IPS-18a (cell line): ENCODE measurements at regions not wholly inside any gene's neighbourhood (a gene's known extent, or its start where the extent isn't known, plus 50 kb on each side); places are given as distances from the start of the nearest gene placed in this dataset.

Experiments
- H3K27ac ChIP-seq: one replicate; pipeline ENCODE4 v1.5.1; 2013; ENCODE audit warnings: low read length
- H3K27me3 ChIP-seq: one replicate; pipeline ENCODE4 v1.6.1; 2013; ENCODE audit warnings: mild to moderate bottlenecking, low read length; ENCODE audit not compliant: control insufficient read depth, insufficient read depth
- H3K36me3 ChIP-seq: one replicate; pipeline ENCODE4 v1.6.1; 2013; ENCODE audit warnings: low read depth, low read length; ENCODE audit not compliant: control insufficient read depth
- H3K4me1 ChIP-seq: one replicate; pipeline ENCODE4 v1.6.1; 2013; ENCODE audit warnings: low read depth, low read length; ENCODE audit not compliant: control insufficient read depth
- H3K4me3 ChIP-seq: one replicate; pipeline ENCODE4 v1.5.1; 2013; ENCODE audit warnings: low read length
- H3K9ac ChIP-seq: one replicate; pipeline ENCODE4 v1.6.1; 2013; ENCODE audit warnings: mild to moderate bottlenecking, low read length, moderate library complexity
- H3K9me3 ChIP-seq: one replicate; pipeline ENCODE4 v1.6.1; 2013; ENCODE audit warnings: low read depth, low read length; ENCODE audit not compliant: control insufficient read depth

GRCh38 chr5:82913971-82914370 is 163.2 kb downstream of the TMEM167A start:
- no peaks in the 10 kb centered on the region for H3K27me3 ChIP-seq
- no peaks in the 10 kb centered on the region for H3K4me1 ChIP-seq
- H3K9me3 ChIP-seq: peaks cover 5% of the 10 kb centered on the region
- no peaks in the 10 kb centered on the region for H3K36me3 ChIP-seq
- no peak overlapping the region for H3K4me3 ChIP-seq
- no peak overlapping the region for H3K27ac ChIP-seq
- H3K9ac ChIP-seq: no peak overlapping the region

- no peak overlapping the region for H3K4me3 ChIP-seq
- H3K27ac ChIP-seq: no peak overlapping the region
- peaks cover 5% of the 10 kb centered on the region for H3K9me3 ChIP-seq
- H3K27me3 ChIP-seq: no peaks in the 10 kb centered on the region
- no peak overlapping the region for H3K9ac ChIP-seq
- H3K4me1 ChIP-seq: no peaks in the 10 kb centered on the region
- no peaks in the 10 kb centered on the region for H3K36me3 ChIP-seq
Observed at GRCh38 chr5:82912462-82912861, 164.7 kb downstream of the TMEM167A start.

GRCh38 chr5:82911910-82912309 is 165.3 kb downstream of the TMEM167A start:
- Histone ChIP-seq H3K27me3 (no peaks in the 10 kb centered on the region), H3K4me1 (no peaks in the 10 kb centered on the region), H3K9ac (no peak overlapping the region)

GRCh38 chr5:82910905-82911304 is 166.3 kb downstream of the TMEM167A start:
- Histone ChIP-seq H3K9me3 (peaks cover 2% of the 10 kb centered on the region), H3K27ac (no peak overlapping the region), H3K27me3 (no peaks in the 10 kb centered on the region), H3K4me3 (no peak overlapping the region), H3K9ac (no peak overlapping the region), H3K36me3 (no peaks in the 10 kb centered on the region), H3K4me1 (no peaks in the 10 kb centered on the region)

More at GRCh38 chr5:82911910-82912309, 165.3 kb downstream of the TMEM167A start:
- Histone ChIP-seq H3K36me3 (no peaks in the 10 kb centered on the region), H3K4me3 (no peak overlapping the region), H3K9me3 (peaks cover 5% of the 10 kb centered on the region), H3K27ac (no peak overlapping the region)

GRCh38 chr5:82910491-82910890 is 166.7 kb downstream of the TMEM167A start:
- H3K9ac ChIP-seq: no peak overlapping the region
- no peaks in the 10 kb centered on the region for H3K27me3 ChIP-seq
- no peaks in the 10 kb centered on the region for H3K9me3 ChIP-seq
- no peak overlapping the region for H3K4me3 ChIP-seq
- H3K36me3 ChIP-seq: no peaks in the 10 kb centered on the region
- no peak overlapping the region for H3K27ac ChIP-seq
- no peaks in the 10 kb centered on the region for H3K4me1 ChIP-seq

GRCh38 chr5:82909771-82910170 is 167.4 kb downstream of the TMEM167A start:
- Histone ChIP-seq H3K9ac (no peak overlapping the region), H3K27me3 (no peaks in the 10 kb centered on the region), H3K4me3 (no peak overlapping the region), H3K9me3 (no peaks in the 10 kb centered on the region), H3K27ac (no peak overlapping the region), H3K36me3 (no peaks in the 10 kb centered on the region), H3K4me1 (no peaks in the 10 kb centered on the region)

- no peak overlapping the region for H3K9ac ChIP-seq
- H3K9me3 ChIP-seq: peaks cover 7% of the 10 kb centered on the region
- H3K27me3 ChIP-seq: no peaks in the 10 kb centered on the region
- H3K4me3 ChIP-seq: no peak overlapping the region
- no peaks in the 10 kb centered on the region for H3K36me3 ChIP-seq
- no peaks in the 10 kb centered on the region for H3K4me1 ChIP-seq
- no peak overlapping the region for H3K27ac ChIP-seq
Observed at GRCh38 chr5:82905986-82906385, 171.2 kb downstream of the TMEM167A start.

- Histone ChIP-seq H3K9me3 (peaks cover 11% of the 10 kb centered on the region), H3K9ac (no peak overlapping the region), H3K27me3 (no peaks in the 10 kb centered on the region)
Observed at GRCh38 chr5:82901281-82901888, 175.8 kb downstream of the TMEM167A start.

GRCh38 chr5:82894716-82895115 is 182.5 kb downstream of the TMEM167A start:
- no peak overlapping the region for H3K27ac ChIP-seq
- H3K4me1 ChIP-seq: no peaks in the 10 kb centered on the region
- no peak overlapping the region for H3K9ac ChIP-seq
- H3K9me3 ChIP-seq: no peaks in the 10 kb centered on the region
- H3K4me3 ChIP-seq: no peak overlapping the region
- H3K27me3 ChIP-seq: no peaks in the 10 kb centered on the region
- H3K36me3 ChIP-seq: no peaks in the 10 kb centered on the region

More at GRCh38 chr5:82901281-82901888, 175.8 kb downstream of the TMEM167A start:
- Histone ChIP-seq H3K4me3 (no peak overlapping the region), H3K4me1 (no peaks in the 10 kb centered on the region), H3K27ac (no peak overlapping the region), H3K36me3 (no peaks in the 10 kb centered on the region)

- Histone ChIP-seq H3K4me3 (no peak overlapping the region), H3K27me3 (no peaks in the 10 kb centered on the region), H3K36me3 (no peaks in the 10 kb centered on the region), H3K4me1 (peaks cover 14% of the 10 kb centered on the region), H3K9me3 (no peaks in the 10 kb centered on the region), H3K27ac (no peak overlapping the region), H3K9ac (no peak overlapping the region)
Observed at GRCh38 chr5:82889088-82889487, 188.1 kb downstream of the TMEM167A start.

GRCh38 chr5:82886911-82887310 is 190.3 kb downstream of the TMEM167A start:
- peaks cover 19% of the 10 kb centered on the region for H3K4me1 ChIP-seq

GRCh38 chr5:82885627-82886389 is 191.4 kb downstream of the TMEM167A start:
- no peak overlapping the region for H3K27ac ChIP-seq

More at GRCh38 chr5:82886911-82887310, 190.3 kb downstream of the TMEM167A start:
- Histone ChIP-seq H3K4me3 (no peak overlapping the region), H3K27ac (no peak overlapping the region), H3K36me3 (no peaks in the 10 kb centered on the region), H3K9ac (no peak overlapping the region), H3K9me3 (no peaks in the 10 kb centered on the region), H3K27me3 (no peaks in the 10 kb centered on the region)

More at GRCh38 chr5:82885627-82886389, 191.4 kb downstream of the TMEM167A start:
- Histone ChIP-seq H3K4me1 (peaks cover 19% of the 10 kb centered on the region), H3K4me3 (no peak overlapping the region), H3K36me3 (no peaks in the 10 kb centered on the region), H3K9ac (no peak overlapping the region), H3K27me3 (no peaks in the 10 kb centered on the region), H3K9me3 (no peaks in the 10 kb centered on the region)
